ENCODE measurements at regions not wholly inside any gene's neighbourhood (a gene's known extent, or its start where the extent isn't known, plus 50 kb on each side); places are given as distances from the start of the nearest gene placed in this dataset.

GRCh38 chr9:1927546-1927945 is 87.6 kb upstream of the SMARCA2 start:
- no peaks in the 10 kb centered on the region for H3K27me3 ChIP-seq (ENCODE audit: control insufficient read depth in 2 of 2, insufficient read depth in 2 of 2, low read length in 2 of 2)
- no peak for FAIRE-seq
- no peaks in the 10 kb centered on the region for H4K20me1 ChIP-seq (replicated peaks; ENCODE audit: control insufficient read depth, extremely low read depth, insufficient read depth, low read length)
- H3K9ac ChIP-seq (replicated peaks; ENCODE audit: extremely low read depth, insufficient read depth, low read length), result no peak overlapping the region
- no TSS peak for BruUV-seq (replicated peaks)
- H3K9me3 ChIP-seq (replicated peaks; ENCODE audit: control insufficient read depth, insufficient read depth, low read length), result no peaks in the 10 kb centered on the region
- dilution Hi-C loops (cut with MboI; ENCODE audit: extremely low pct_ligation_motif_present, low sequenced_read_pairs), result no loop called here
- H3K36me3 ChIP-seq (ENCODE audit: control insufficient read depth in 2 of 2, extremely low read depth in 1 of 2, insufficient read depth in 2 of 2, low read length in 2 of 2), result no peaks in the 10 kb centered on the region
- H3K9me1 ChIP-seq (replicated peaks; ENCODE audit: control insufficient read depth, extremely low read depth, insufficient read depth, low read length), result no peaks in the 10 kb centered on the region
- no peak overlapping the region for H2AFZ ChIP-seq (ENCODE audit: low read depth, low read length)
- intact Hi-C loops (cut with micrococcal nuclease), result no loop called here
- TF ChIP-seq POLR2AphosphoS5 (IDR thresholded peaks at IDR 0.05; ENCODE audit: insufficient read depth, low read depth, low read length), result no peak
- TF ChIP-seq EZH2 (IDR thresholded peaks at IDR 0.05; ENCODE audit: borderline replicate concordance, low read depth, low read length, severe bottlenecking), result no peak
- no peak for TF ChIP-seq POLR2A (IDR thresholded peaks at IDR 0.05; ENCODE audit: low read depth, low read length)
- TF ChIP-seq MYC (IDR thresholded peaks at IDR 0.05; ENCODE audit: low read depth, low read length), result no peak
- TF ChIP-seq GATA2 (IDR thresholded peaks at IDR 0.05; ENCODE audit: insufficient read depth, insufficient read length, low read depth, low read length), result no peak
- TF ChIP-seq JUN (IDR thresholded peaks at IDR 0.05; ENCODE audit: borderline replicate concordance, insufficient read depth, insufficient read length, low read depth), result no peak
- no peak for TF ChIP-seq CTCF (IDR thresholded peaks at IDR 0.05; ENCODE audit: extremely low read depth in 1 of 2, insufficient read depth in 1 of 2, low read depth in 1 of 2, low read length in 2 of 2)
- TF ChIP-seq FOS (IDR thresholded peaks at IDR 0.05; ENCODE audit: borderline replicate concordance, insufficient read depth, low read length), result no peak
- no peak for TF ChIP-seq MAX (IDR thresholded peaks at IDR 0.05; ENCODE audit: insufficient read depth, insufficient read length)
- H3K79me2 ChIP-seq (ENCODE audit: control insufficient read depth, insufficient read depth, low read length), result no peaks in the 10 kb centered on the region
- CTCF ChIA-PET, result no interaction called here
- no peak overlapping the region for H3K27ac ChIP-seq (ENCODE audit: insufficient read depth, low read depth, low read length)
- H3K4me2 ChIP-seq (ENCODE audit: insufficient read depth, low read length), result no peak overlapping the region
- H3K4me3 ChIP-seq (replicated peaks in 1 of 3; ENCODE audit: insufficient read depth in 1 of 3, low read depth in 1 of 3, low read length in 3 of 3), result no peak overlapping the region
- POLR2A ChIA-PET, result no interaction called here
- no peak for DNase-seq (ENCODE audit: low read depth, low spot score)
- H3K4me1 ChIP-seq (ENCODE audit: control insufficient read depth, extremely low read depth, insufficient read depth, low read length), result no peaks in the 10 kb centered on the region

Measured in endothelial cell of umbilical vein (primary cell).